Testis (tissue), 2 donors: ENCODE measurements at regions not wholly inside any gene's neighbourhood (a gene's known extent, or its start where the extent isn't known, plus 50 kb on each side); places are given as distances from the start of the nearest gene placed in this dataset.

Source experiments
- DNase-seq: peaks from one replicate; pipeline ENCODE4 v3.0.0-alpha.2; 2019
- H3K27ac ChIP-seq, 2 donors: fragments of 200-600 bp; sonication (generic); one replicate each; pipeline ENCODE4 v1.5.1; 2019
- H3K27me3 ChIP-seq: fragments of 200-600 bp; sonication (generic); one replicate; pipeline ENCODE4 v1.5.1; 2019
- H3K36me3 ChIP-seq: fragments of 200-600 bp; sonication (generic); one replicate; pipeline ENCODE4 v1.5.1; 2017; ENCODE audit warnings: low read depth; ENCODE audit errors: missing control alignments
- H3K4me1 ChIP-seq: fragments of 200-600 bp; sonication (generic); one replicate; pipeline ENCODE4 v1.5.1; 2019
- H3K4me3 ChIP-seq, 2 donors: fragments of 200-600 bp; sonication (generic); one replicate each; pipeline ENCODE4 v1.5.1; 2017 to 2019
- H3K9me3 ChIP-seq: fragments of 200-600 bp; sonication (generic); one replicate; pipeline ENCODE4 v1.5.1; 2017
- CTCF ChIP-seq, 3 experiments: fragments of 450-650 bp in 2 of 3; fragments of 200-600 bp in 1 of 3; sonication (generic) in 1 of 3; IDR thresholded peaks; one replicate each; pipeline ENCODE4 v1.5.1; 2016 to 2019; ENCODE audit warnings: antibody characterized with exemption in 3 of 3, mild to moderate bottlenecking in 2 of 3, moderate library complexity in 1 of 3
- POLR2A ChIP-seq: fragments of 450-650 bp; IDR thresholded peaks from one replicate; pipeline ENCODE4 v1.6.1; 2017; ENCODE audit warnings: antibody characterized with exemption, mild to moderate bottlenecking, moderate library complexity
- WGBS, 2 donors: methylation state at CpG; one replicate each; pipeline ENCODE4 v1.1.5; 2018; 5-methylcytosine and 5-hydroxymethylcytosine counted together
- intact Hi-C: fragments of 100-400 bp; cut with DNase I; formaldehyde crosslinking; loops from one replicate; pipeline ENCODE4 v1.15.1; 2023; ENCODE audit warnings: low total_unique reads

GRCh38 chr13:55090612-55091011, 2050.1 kb upstream of the PRR20A start:
- no peak for DNase-seq
- Histone ChIP-seq H3K27ac (no peak overlapping the region), H3K36me3 (no peaks in the 10 kb centered on the region), H3K4me3 (no peak overlapping the region), H3K4me1 (no peaks in the 10 kb centered on the region), H3K27me3 (no peaks in the 10 kb centered on the region), H3K9me3 (no peaks in the 10 kb centered on the region)
- TF ChIP-seq POLR2A (no peak), CTCF (IDR thresholded peaks at IDR 0.05) (no peak)
- intact Hi-C loops: no loop called here

GRCh38 chr13:55091172-55091571, 2049.5 kb upstream of the PRR20A start:
- TF ChIP-seq POLR2A: no peak
- no peak for TF ChIP-seq CTCF (IDR thresholded peaks at IDR 0.05)
- no peak for DNase-seq
- WGBS, 2 donors: 70 to 76% methylated on average over 1 of the region's 1 CpG
- no peaks in the 10 kb centered on the region for H3K4me1 ChIP-seq
- no peak overlapping the region for H3K27ac ChIP-seq
- no peak overlapping the region for H3K4me3 ChIP-seq
- intact Hi-C loops: no loop called here
- H3K27me3 ChIP-seq: no peaks in the 10 kb centered on the region
- no peaks in the 10 kb centered on the region for H3K36me3 ChIP-seq
- no peaks in the 10 kb centered on the region for H3K9me3 ChIP-seq

GRCh38 chr13:55106509-55106908, 2034.2 kb upstream of the PRR20A start:
- WGBS, 2 donors: 81 to 92% methylated on average over 1 of the region's 1 CpG
- no peaks in the 10 kb centered on the region for H3K4me1 ChIP-seq

GRCh38 chr13:55120631-55121030, 2020.1 kb upstream of the PRR20A start:
- Histone ChIP-seq H3K4me1 (no peaks in the 10 kb centered on the region), H3K9me3 (no peaks in the 10 kb centered on the region), H3K27me3 (no peaks in the 10 kb centered on the region), H3K27ac (no peak overlapping the region), H3K36me3 (no peaks in the 10 kb centered on the region), H3K4me3 (no peak overlapping the region)
- DNase-seq: no peak
- TF ChIP-seq POLR2A (no peak), CTCF (IDR thresholded peaks at IDR 0.05) (no peak)
- intact Hi-C loops: no loop called here

More at GRCh38 chr13:55106509-55106908, 2034.2 kb upstream of the PRR20A start:
- TF ChIP-seq POLR2A (no peak), CTCF (IDR thresholded peaks at IDR 0.05) (no peak)
- intact Hi-C loops: no loop called here
- H3K9me3 ChIP-seq: no peaks in the 10 kb centered on the region
- no peaks in the 10 kb centered on the region for H3K27me3 ChIP-seq
- no peak for DNase-seq
- no peak overlapping the region for H3K27ac ChIP-seq
- H3K4me3 ChIP-seq: no peak overlapping the region
- H3K36me3 ChIP-seq: no peaks in the 10 kb centered on the region

GRCh38 chr13:55155046-55155445, 1985.7 kb upstream of the PRR20A start:
- DNase-seq: no peak
- Histone ChIP-seq H3K4me3 (no peak overlapping the region), H3K4me1 (no peaks in the 10 kb centered on the region), H3K27me3 (no peaks in the 10 kb centered on the region), H3K27ac (no peak overlapping the region), H3K36me3 (no peaks in the 10 kb centered on the region), H3K9me3 (no peaks in the 10 kb centered on the region)
- intact Hi-C loops: no loop called here
- no peak for TF ChIP-seq CTCF (IDR thresholded peaks at IDR 0.05)
- no peak for TF ChIP-seq POLR2A
- 49 to 53% methylated on average over 1 of the region's 1 CpG for WGBS, 2 donors
